G401 (cell line): ENCODE measurements at regions not wholly inside any gene's neighbourhood (a gene's known extent, or its start where the extent isn't known, plus 50 kb on each side); places are given as distances from the start of the nearest gene placed in this dataset.
"Not testable (repeated sequence)": the region's sequence is repeated elsewhere in the genome, so short reads cannot be mapped to it uniquely, and the experiment has no call there.

Source experiments
- DNase-seq: peaks from one replicate; pipeline ENCODE4 v3.0.0-alpha.2; 2015; ENCODE audit warnings: low spot score
- in situ Hi-C: cut with HindIII; loops from 2 replicates; pipeline ENCODE4 v1.10.0; 2016; ENCODE audit warnings: low sequenced_read_pairs, mixed read lengths

DNA sequence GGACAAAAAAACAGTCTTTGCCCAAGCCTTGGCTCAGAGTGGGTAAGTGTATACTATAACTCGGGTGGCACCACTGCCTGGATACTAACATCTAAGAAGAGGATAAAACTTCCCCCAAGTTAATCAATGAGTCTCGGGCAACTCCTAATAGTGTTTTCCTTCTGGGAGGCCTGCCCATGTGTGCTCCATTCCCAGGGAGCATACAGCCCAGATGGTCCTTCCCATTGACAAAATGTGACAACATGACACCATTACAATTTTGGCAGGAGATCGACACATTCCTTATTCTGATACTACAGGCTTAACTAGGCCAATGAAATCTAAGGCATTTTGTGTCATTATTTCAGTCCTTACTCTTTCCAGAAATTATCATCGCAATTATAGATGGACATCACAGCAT, 52.7 kb upstream of the CRIM1 start:
- in situ Hi-C loops: no loop called here
- no peak for DNase-seq

GRCh38 chr2:36301843-36302242, 53.7 kb upstream of the CRIM1 start:
- in situ Hi-C loops: no loop called here
- DNase-seq: no peak

DNA sequence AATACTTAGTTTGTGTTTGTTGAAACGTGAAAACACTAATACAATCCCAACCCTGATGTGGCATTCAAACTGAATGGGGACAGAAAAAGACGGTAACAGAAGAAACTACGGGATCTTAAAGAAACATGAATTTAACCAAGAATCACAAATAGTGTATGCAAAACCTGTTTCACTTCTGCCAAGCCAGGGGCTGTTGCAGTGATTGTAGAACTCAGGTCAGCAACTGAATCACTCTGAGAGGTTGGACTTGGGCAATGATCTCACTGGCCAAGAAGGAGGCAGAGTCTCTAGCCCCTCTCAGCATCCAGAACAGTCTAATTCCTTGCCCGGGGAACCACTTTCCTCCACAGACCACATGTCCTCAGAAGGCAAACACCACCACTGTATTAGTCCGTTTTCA, 54.9 kb upstream of the CRIM1 start:
- DNase-seq: no peak
- in situ Hi-C loops: no loop called here

GRCh38 chr2:36296798-36297197, 58.8 kb upstream of the CRIM1 start:
- in situ Hi-C loops: no loop called here
- DNase-seq: no peak

GRCh38 chr2:36294316-36294721, 61.3 kb upstream of the CRIM1 start:
- in situ Hi-C loops: no loop called here
- no peak for DNase-seq

- in situ Hi-C loops: no loop called here
- peak; percentile 2 for DNase-seq
Observed at GRCh38 chr2:36290306-36290856, 65.2 kb upstream of the CRIM1 start.

DNA sequence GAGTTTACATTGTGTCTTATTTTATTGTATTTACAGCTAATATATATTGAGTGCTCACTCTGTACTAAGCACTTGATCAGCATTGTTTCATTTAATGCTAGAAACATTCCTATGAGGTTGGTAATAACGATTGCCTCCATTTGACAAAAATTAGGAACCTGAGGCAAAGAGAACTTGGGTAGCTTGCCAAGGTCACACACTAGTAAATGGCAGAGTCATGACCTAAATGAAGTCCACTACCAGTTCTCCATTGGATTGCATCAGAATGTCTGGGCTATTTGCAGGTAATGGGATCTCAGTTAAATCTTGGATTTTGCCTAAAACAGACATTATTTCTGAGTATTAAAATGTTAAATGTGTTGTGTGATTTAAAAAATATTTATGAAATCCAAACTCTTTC, 65.8 kb upstream of the CRIM1 start:
- no peak for DNase-seq
- in situ Hi-C loops: no loop called here

- in situ Hi-C loops: no loop called here
- DNase-seq: no peak
Observed at GRCh38 chr2:36287363-36288275, 68.0 kb upstream of the CRIM1 start.

GRCh38 chr2:36279506-36279905, 76.1 kb upstream of the CRIM1 start:
- DNase-seq, in situ Hi-C loops: not testable (repeated sequence)

- no peak for DNase-seq
- in situ Hi-C loops: no loop called here
Observed at GRCh38 chr2:36277881-36278523, 77.6 kb upstream of the CRIM1 start.

GRCh38 chr2:36277146-36277808, 78.3 kb upstream of the CRIM1 start:
- in situ Hi-C loops: no loop called here
- no peak for DNase-seq

- in situ Hi-C loops: no loop called here
- no peak for DNase-seq
Observed at GRCh38 chr2:36271266-36271665, 84.3 kb upstream of the CRIM1 start.

GRCh38 chr2:36270758-36271157, 84.8 kb upstream of the CRIM1 start:
- in situ Hi-C loops: no loop called here

DNA sequence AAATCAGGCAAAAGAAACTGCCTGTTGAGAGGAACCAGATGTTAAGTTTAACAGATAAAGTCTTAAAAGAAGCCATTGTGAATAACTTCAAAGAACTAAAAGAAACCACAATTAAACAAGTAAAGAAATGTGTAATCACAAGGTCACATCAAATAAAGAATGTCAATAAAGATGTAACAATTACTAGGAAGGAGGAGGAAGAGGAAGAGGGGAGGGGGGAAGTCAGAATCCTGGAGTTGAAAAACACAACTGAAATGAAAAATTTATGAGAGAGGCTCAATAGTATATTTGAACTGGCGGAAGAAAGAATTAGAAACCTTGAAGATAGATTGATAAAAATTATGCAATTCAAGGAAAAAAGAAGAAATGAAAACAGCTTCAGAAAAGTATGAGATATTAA, 88.4 kb upstream of the CRIM1 start:
- DNase-seq: no peak
- in situ Hi-C loops: no loop called here

More at GRCh38 chr2:36270758-36271157, 84.8 kb upstream of the CRIM1 start:
- DNase-seq: no peak

GRCh38 chr2:36266536-36267121, 88.9 kb upstream of the CRIM1 start:
- no peak for DNase-seq
- in situ Hi-C loops: no loop called here

- no peak for DNase-seq
- in situ Hi-C loops: no loop called here
Observed at GRCh38 chr2:36262581-36262980, 93.0 kb upstream of the CRIM1 start.

GRCh38 chr2:36255863-36256262, 99.7 kb upstream of the CRIM1 start:
- in situ Hi-C loops: no loop called here

GRCh38 chr2:36253086-36253485, 102.5 kb upstream of the CRIM1 start:
- in situ Hi-C loops: no loop called here
- DNase-seq: no peak

More at GRCh38 chr2:36255863-36256262, 99.7 kb upstream of the CRIM1 start:
- no peak for DNase-seq

DNA sequence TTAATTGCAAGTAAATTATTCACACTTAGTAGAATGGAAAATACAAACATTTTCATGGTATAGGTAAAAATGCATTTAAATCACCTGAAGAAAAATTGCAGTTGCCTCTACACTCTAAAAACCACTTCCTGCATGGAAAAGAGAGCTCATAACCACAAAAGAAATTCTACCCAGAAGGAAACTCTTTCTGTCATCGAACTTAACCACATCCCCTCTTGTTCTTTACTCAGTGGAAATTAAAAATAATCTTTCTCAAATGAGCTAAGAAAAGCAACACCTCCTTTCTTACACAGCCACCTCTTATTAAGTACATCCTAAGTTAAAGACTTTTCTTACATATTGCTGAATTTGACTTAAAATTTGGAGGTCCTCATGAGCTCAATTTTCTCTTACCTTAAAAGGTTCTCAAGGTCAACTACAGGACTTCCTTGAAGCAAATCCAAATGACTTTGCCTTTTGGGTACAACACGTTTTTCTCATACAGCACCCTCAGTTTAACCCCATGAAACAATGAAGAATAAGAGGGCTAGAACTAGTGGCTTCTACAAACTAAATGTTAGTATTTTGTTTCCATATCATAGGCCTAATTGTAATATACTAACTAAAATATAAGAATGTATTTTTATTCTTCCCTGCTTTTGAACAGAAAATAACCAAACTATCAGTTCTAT, 109.1 kb upstream of the CRIM1 start:
- in situ Hi-C loops: no loop called here

More for the DNA sequence above, 109.1 kb upstream of the CRIM1 start:
- DNase-seq: no peak
